SK-N-SH treated with all-trans-retinoic acid at 6 μM for 48 hours (cell line): ENCODE measurements at regions not wholly inside any gene's neighbourhood (a gene's known extent, or its start where the extent isn't known, plus 50 kb on each side); places are given as distances from the start of the nearest gene placed in this dataset.
"Not testable (repeated sequence)": the region's sequence is repeated elsewhere in the genome, so short reads cannot be mapped to it uniquely, and the experiment has no call there.

Source experiments
- BACH2 ChIP-seq: fragments of 250-450 bp; sonication (Bioruptor Pico); IDR thresholded peaks from 2 replicates; pipeline ENCODE4 v1.9.0; 2021; ENCODE audit warnings: mild to moderate bottlenecking, borderline replicate concordance
- CSDC2 ChIP-seq: fragments of 250-450 bp; sonication (Bioruptor Pico); IDR thresholded peaks from 2 replicates; pipeline ENCODE4 v1.5.0; 2020; ENCODE audit warnings: mild to moderate bottlenecking, moderate library complexity
- CSRNP3 ChIP-seq: fragments of 250-450 bp; sonication (Bioruptor Pico); IDR thresholded peaks from 2 replicates; pipeline ENCODE4 v1.5.1; 2021; ENCODE audit warnings: mild to moderate bottlenecking, moderate library complexity
- ESRRG ChIP-seq: fragments of 250-450 bp; sonication (Bioruptor Pico); IDR thresholded peaks from 2 replicates; pipeline ENCODE4 v1.6.1; 2021; ENCODE audit warnings: mild to moderate bottlenecking
- GLIS3 ChIP-seq: fragments of 250-450 bp; sonication (Bioruptor Pico); IDR thresholded peaks from 2 replicates; pipeline ENCODE4 v1.5.0; 2020; ENCODE audit warnings: mild to moderate bottlenecking, moderate library complexity
- ISL1 ChIP-seq: fragments of 250-450 bp; sonication (Bioruptor Pico); IDR thresholded peaks from 2 replicates; pipeline ENCODE4 v2.1.2; 2022; ENCODE audit warnings: mild to moderate bottlenecking, moderate library complexity
- OSR1 ChIP-seq: fragments of 250-450 bp; sonication (Bioruptor Pico); IDR thresholded peaks from 2 replicates; pipeline ENCODE4 v1.8.0; 2022; ENCODE audit warnings: moderate library complexity, mild to moderate bottlenecking, inconsistent platforms
- PPARA ChIP-seq: fragments of 250-450 bp; sonication (Bioruptor Pico); IDR thresholded peaks from 2 replicates; pipeline ENCODE4 v1.5.0; 2020; ENCODE audit warnings: mild to moderate bottlenecking, borderline replicate concordance
- TCF4 ChIP-seq: fragments of 250-450 bp; sonication (Bioruptor Pico); IDR thresholded peaks from 2 replicates; pipeline ENCODE4 v1.8.0; 2021; ENCODE audit warnings: mild to moderate bottlenecking, moderate library complexity, borderline replicate concordance
- TOX ChIP-seq: fragments of 250-450 bp; sonication (Bioruptor Pico); IDR thresholded peaks from 2 replicates; pipeline ENCODE4 v1.8.0; 2021; ENCODE audit warnings: mild to moderate bottlenecking, moderate library complexity, borderline replicate concordance
- ZFP3 ChIP-seq: fragments of 250-450 bp; sonication (Bioruptor Pico); IDR thresholded peaks from 2 replicates; pipeline ENCODE4 v1.5.0; 2020; ENCODE audit warnings: mild to moderate bottlenecking, moderate library complexity
- ZFP30 ChIP-seq: fragments of 450-650 bp; formaldehyde crosslinking; IDR thresholded peaks from 2 replicates; pipeline ENCODE4 v1.5.0; 2022; ENCODE audit warnings: mild to moderate bottlenecking, moderate library complexity
- TF ChIP-seq, protein P1 (sequence below): fragments of 250-450 bp; sonication (Bioruptor Pico); IDR thresholded peaks from 2 replicates; pipeline ENCODE4 v1.8.0; 2020; ENCODE audit warnings: mild to moderate bottlenecking, moderate library complexity, borderline replicate concordance
- TF ChIP-seq, protein P2 (sequence below): fragments of 250-450 bp; sonication (Bioruptor Pico); IDR thresholded peaks from 2 replicates; pipeline ENCODE4 v1.5.1; 2020; ENCODE audit warnings: low read depth, mild to moderate bottlenecking, moderate library complexity

GRCh38 chr6:56778503-56778902 is 135.8 kb upstream of the DST start:
- TF ChIP-seq TCF4 (CRISPR knock-in tag); ZFP3 (CRISPR knock-in tag); GLIS3; OSR1; CSRNP3; BACH2 (CRISPR knock-in tag); PPARA (CRISPR knock-in tag); ISL1; ZFP30 (CRISPR knock-in tag); TOX (CRISPR knock-in tag); CSDC2 (CRISPR knock-in tag); ESRRG (CRISPR knock-in tag): not testable (repeated sequence)
- TF ChIP-seq, protein P1, sequence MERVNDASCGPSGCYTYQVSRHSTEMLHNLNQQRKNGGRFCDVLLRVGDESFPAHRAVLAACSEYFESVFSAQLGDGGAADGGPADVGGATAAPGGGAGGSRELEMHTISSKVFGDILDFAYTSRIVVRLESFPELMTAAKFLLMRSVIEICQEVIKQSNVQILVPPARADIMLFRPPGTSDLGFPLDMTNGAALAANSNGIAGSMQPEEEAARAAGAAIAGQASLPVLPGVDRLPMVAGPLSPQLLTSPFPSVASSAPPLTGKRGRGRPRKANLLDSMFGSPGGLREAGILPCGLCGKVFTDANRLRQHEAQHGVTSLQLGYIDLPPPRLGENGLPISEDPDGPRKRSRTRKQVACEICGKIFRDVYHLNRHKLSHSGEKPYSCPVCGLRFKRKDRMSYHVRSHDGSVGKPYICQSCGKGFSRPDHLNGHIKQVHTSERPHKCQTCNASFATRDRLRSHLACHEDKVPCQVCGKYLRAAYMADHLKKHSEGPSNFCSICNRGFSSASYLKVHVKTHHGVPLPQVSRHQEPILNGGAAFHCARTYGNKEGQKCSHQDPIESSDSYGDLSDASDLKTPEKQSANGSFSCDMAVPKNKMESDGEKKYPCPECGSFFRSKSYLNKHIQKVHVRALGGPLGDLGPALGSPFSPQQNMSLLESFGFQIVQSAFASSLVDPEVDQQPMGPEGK (CRISPR knock-in tag): not testable (repeated sequence)
- TF ChIP-seq, protein P2, sequence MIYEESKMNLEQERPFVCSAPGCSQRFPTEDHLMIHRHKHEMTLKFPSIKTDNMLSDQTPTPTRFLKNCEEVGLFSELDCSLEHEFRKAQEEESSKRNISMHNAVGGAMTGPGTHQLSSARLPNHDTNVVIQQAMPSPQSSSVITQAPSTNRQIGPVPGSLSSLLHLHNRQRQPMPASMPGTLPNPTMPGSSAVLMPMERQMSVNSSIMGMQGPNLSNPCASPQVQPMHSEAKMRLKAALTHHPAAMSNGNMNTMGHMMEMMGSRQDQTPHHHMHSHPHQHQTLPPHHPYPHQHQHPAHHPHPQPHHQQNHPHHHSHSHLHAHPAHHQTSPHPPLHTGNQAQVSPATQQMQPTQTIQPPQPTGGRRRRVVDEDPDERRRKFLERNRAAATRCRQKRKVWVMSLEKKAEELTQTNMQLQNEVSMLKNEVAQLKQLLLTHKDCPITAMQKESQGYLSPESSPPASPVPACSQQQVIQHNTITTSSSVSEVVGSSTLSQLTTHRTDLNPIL: not testable (repeated sequence)
